Fibroblast of skin of abdomen (primary cell): ENCODE measurements at regions not wholly inside any gene's neighbourhood (a gene's known extent, or its start where the extent isn't known, plus 50 kb on each side); places are given as distances from the start of the nearest gene placed in this dataset.
"Not testable (repeated sequence)": the region's sequence is repeated elsewhere in the genome, so short reads cannot be mapped to it uniquely, and the experiment has no call there.

Experiments
- DNase-seq: peaks from one replicate; pipeline ENCODE4 v3.0.0-alpha.2; 2013

- DNase-seq, result no peak
These were observed 643.4 kb downstream of the QKI start for GRCh38 chr6:164057876-164058275.

GRCh38 chr6:164051427-164051826 is 636.9 kb downstream of the QKI start:
- DNase-seq, result no peak

- DNase-seq, result no peak
These were observed 635.0 kb downstream of the QKI start for GRCh38 chr6:164049517-164049988.

GRCh38 chr6:164048840-164049516 is 634.5 kb downstream of the QKI start:
- no peak for DNase-seq

- DNase-seq, result no peak
These were observed 630.6 kb downstream of the QKI start for GRCh38 chr6:164045082-164045481.

GRCh38 chr6:164043656-164044055 is 629.1 kb downstream of the QKI start:
- DNase-seq, result not testable (repeated sequence)

GRCh38 chr6:164042212-164042611 is 627.7 kb downstream of the QKI start:
- no peak for DNase-seq

- DNase-seq, result no peak
These were observed 626.5 kb downstream of the QKI start for GRCh38 chr6:164040994-164041393.

- peak; percentile 71 for DNase-seq
These were observed 625.4 kb downstream of the QKI start for GRCh38 chr6:164039954-164040375.

GRCh38 chr6:164037171-164037870 is 622.8 kb downstream of the QKI start:
- DNase-seq, result no peak

- no peak for DNase-seq
These were observed 621.5 kb downstream of the QKI start for GRCh38 chr6:164035900-164036485.

GRCh38 chr6:164034602-164035140 is 620.2 kb downstream of the QKI start:
- peak; percentile 30 for DNase-seq

GRCh38 chr6:164025180-164025579 is 610.7 kb downstream of the QKI start:
- no peak for DNase-seq

- DNase-seq, result no peak
These were observed 609.0 kb downstream of the QKI start for GRCh38 chr6:164023535-164023934.

- peak; percentile 28 for DNase-seq
These were observed 608.1 kb downstream of the QKI start for GRCh38 chr6:164022632-164023031.

- DNase-seq, result no peak
These were observed 607.2 kb downstream of the QKI start for GRCh38 chr6:164021589-164022250.

GRCh38 chr6:164020142-164020541 is 605.6 kb downstream of the QKI start:
- no peak for DNase-seq

- DNase-seq, result no peak
These were observed 603.6 kb downstream of the QKI start for GRCh38 chr6:164018133-164018532.

- no peak for DNase-seq
These were observed 601.5 kb downstream of the QKI start for GRCh38 chr6:164016056-164016455.

- DNase-seq, result no peak
These were observed 600.6 kb downstream of the QKI start for GRCh38 chr6:164015088-164015484.

GRCh38 chr6:164014346-164015087 is 600.0 kb downstream of the QKI start:
- DNase-seq, result no peak
